NCI-H1930 (cell line): ENCODE measurements at regions not wholly inside any gene's neighbourhood (a gene's known extent, or its start where the extent isn't known, plus 50 kb on each side); places are given as distances from the start of the nearest gene placed in this dataset.
"Not testable (repeated sequence)": the region's sequence is repeated elsewhere in the genome, so short reads cannot be mapped to it uniquely, and the experiment has no call there.

Experiments
- DNase-seq, 2 experiments: peaks; one replicate each; lab custom pipeline; 2025; lab: John Stamatoyannopoulos, UW

- DNase-seq = no peak
Observed at GRCh38 chr4:120636120-120636630, 286.4 kb downstream of the PRDM5 start.

GRCh38 chr4:120633810-120634209, 288.7 kb downstream of the PRDM5 start:
- no peak for DNase-seq

- DNase-seq = no peak
Observed at GRCh38 chr4:120630427-120630826, 292.1 kb downstream of the PRDM5 start.

GRCh38 chr4:120629546-120630108, 292.9 kb downstream of the PRDM5 start:
- no peak for DNase-seq

GRCh38 chr4:120622601-120623000, 299.9 kb downstream of the PRDM5 start:
- no peak for DNase-seq

GRCh38 chr4:120617171-120617570, 305.4 kb downstream of the PRDM5 start:
- DNase-seq = no peak

- DNase-seq = peak in 1 of 2 experiments; percentile 19
Observed at GRCh38 chr4:120616041-120616440, 306.5 kb downstream of the PRDM5 start.

GRCh38 chr4:120613778-120614177, 308.7 kb downstream of the PRDM5 start:
- DNase-seq = no peak

- no peak for DNase-seq
Observed at GRCh38 chr4:120611092-120611491, 311.4 kb downstream of the PRDM5 start.

- no peak for DNase-seq
Observed at GRCh38 chr4:120591038-120591437, 331.5 kb downstream of the PRDM5 start.

- DNase-seq = no peak
Observed at GRCh38 chr4:120589787-120590186, 332.7 kb downstream of the PRDM5 start.

GRCh38 chr4:120568731-120569130, 353.8 kb downstream of the PRDM5 start:
- no peak for DNase-seq

GRCh38 chr4:120561648-120562047, 360.9 kb downstream of the PRDM5 start:
- DNase-seq = no peak

GRCh38 chr4:120557372-120557771, 365.2 kb downstream of the PRDM5 start:
- no peak for DNase-seq

- DNase-seq = no peak
Observed at GRCh38 chr4:120555058-120555457, 367.5 kb downstream of the PRDM5 start.

GRCh38 chr4:120554086-120554485, 368.4 kb downstream of the PRDM5 start:
- no peak for DNase-seq

- not testable (repeated sequence) for DNase-seq
Observed at GRCh38 chr4:120550624-120551220, 371.8 kb downstream of the PRDM5 start.

GRCh38 chr4:120549011-120549570, 373.4 kb downstream of the PRDM5 start:
- no peak for DNase-seq

GRCh38 chr4:120545391-120545790, 377.1 kb downstream of the PRDM5 start:
- DNase-seq = no peak

GRCh38 chr4:120544838-120545237, 377.7 kb downstream of the PRDM5 start:
- no peak for DNase-seq

- no peak for DNase-seq
Observed at GRCh38 chr4:120540625-120541024, 381.9 kb downstream of the PRDM5 start.

- no peak for DNase-seq
Observed at GRCh38 chr4:120536884-120537283, 385.6 kb downstream of the PRDM5 start.

GRCh38 chr4:120528428-120528827, 394.1 kb downstream of the PRDM5 start:
- no peak for DNase-seq

GRCh38 chr4:120526033-120526432, 396.5 kb downstream of the PRDM5 start:
- DNase-seq = no peak
